ENCODE measurements at regions not wholly inside any gene's neighbourhood (a gene's known extent, or its start where the extent isn't known, plus 50 kb on each side); places are given as distances from the start of the nearest gene placed in this dataset.
A peak's percentile ranks its signal among the peaks of the same experiment; 100 is the strongest.

GRCh38 chr6:77021778-77022177 lies 441.5 kb downstream of the HTR1B start:
- H3K4me3 ChIP-seq (ENCODE audit: low read depth, low read length): peak overlapping the region; percentile 14
- TF ChIP-seq, protein P1, sequence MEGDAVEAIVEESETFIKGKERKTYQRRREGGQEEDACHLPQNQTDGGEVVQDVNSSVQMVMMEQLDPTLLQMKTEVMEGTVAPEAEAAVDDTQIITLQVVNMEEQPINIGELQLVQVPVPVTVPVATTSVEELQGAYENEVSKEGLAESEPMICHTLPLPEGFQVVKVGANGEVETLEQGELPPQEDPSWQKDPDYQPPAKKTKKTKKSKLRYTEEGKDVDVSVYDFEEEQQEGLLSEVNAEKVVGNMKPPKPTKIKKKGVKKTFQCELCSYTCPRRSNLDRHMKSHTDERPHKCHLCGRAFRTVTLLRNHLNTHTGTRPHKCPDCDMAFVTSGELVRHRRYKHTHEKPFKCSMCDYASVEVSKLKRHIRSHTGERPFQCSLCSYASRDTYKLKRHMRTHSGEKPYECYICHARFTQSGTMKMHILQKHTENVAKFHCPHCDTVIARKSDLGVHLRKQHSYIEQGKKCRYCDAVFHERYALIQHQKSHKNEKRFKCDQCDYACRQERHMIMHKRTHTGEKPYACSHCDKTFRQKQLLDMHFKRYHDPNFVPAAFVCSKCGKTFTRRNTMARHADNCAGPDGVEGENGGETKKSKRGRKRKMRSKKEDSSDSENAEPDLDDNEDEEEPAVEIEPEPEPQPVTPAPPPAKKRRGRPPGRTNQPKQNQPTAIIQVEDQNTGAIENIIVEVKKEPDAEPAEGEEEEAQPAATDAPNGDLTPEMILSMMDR (conservative IDR thresholded peaks at IDR 0.05; ENCODE audit: low read depth, low read length): no peak
- DNase-seq (ENCODE audit: low read depth): no peak

- H3K4me3 ChIP-seq (ENCODE audit: low read depth, low read length): no peak overlapping the region
Measured at GRCh38 chr6:77021232-77021631, 442.1 kb downstream of the HTR1B start.

DNA sequence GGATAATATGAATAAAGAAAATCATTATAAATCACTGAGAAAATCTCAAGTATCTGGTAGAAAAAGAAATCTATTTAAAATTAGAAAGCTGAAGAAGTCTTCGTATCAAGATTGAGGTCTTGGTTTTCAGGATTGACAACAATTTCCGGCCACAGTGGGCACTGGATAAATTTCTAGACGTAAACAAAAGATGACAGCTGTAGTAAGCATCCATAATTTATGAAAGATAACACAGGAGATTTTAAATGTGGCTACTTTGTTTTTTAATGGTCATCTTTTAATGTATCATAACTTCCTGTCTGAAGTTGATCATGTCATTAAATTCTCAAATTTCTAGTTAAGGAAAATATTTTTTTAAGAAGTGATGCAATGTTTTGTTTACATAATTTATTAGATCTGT lies 444.2 kb downstream of the HTR1B start:
- TF ChIP-seq, protein P1 (conservative IDR thresholded peaks at IDR 0.05; ENCODE audit: low read depth, low read length): no peak
- DNase-seq (ENCODE audit: low read depth): peak; percentile 27
- H3K4me3 ChIP-seq (ENCODE audit: low read depth, low read length): no peak overlapping the region

More at GRCh38 chr6:77021232-77021631, 442.1 kb downstream of the HTR1B start:
- DNase-seq (ENCODE audit: low read depth): peak; percentile 31
- TF ChIP-seq, protein P1 (conservative IDR thresholded peaks at IDR 0.05; ENCODE audit: low read depth, low read length): no peak

- DNase-seq (ENCODE audit: low read depth): no peak
- TF ChIP-seq, protein P1 (conservative IDR thresholded peaks at IDR 0.05; ENCODE audit: low read depth, low read length): no peak
- no peak overlapping the region for H3K4me3 ChIP-seq (ENCODE audit: low read depth, low read length)
Measured at GRCh38 chr6:77017537-77017936, 445.8 kb downstream of the HTR1B start.

DNA sequence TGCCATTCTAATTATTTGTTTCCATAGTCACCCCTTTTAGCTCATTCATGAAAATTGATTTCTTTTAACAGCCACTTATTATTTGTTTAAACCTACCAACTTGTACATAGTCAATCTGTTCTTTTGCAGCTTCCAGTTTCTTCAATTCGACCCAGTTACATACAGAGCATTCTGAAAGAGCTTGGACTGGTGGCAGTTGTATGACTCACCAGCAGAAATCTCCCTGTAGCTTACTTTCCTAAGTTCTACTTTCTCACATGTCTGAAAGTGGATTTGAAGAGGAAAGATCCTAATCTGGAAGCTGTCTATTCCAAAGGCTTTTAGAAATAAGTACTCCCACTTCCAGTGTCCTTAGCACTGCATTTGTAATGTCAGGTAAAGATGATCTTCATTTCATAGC lies 447.9 kb downstream of the HTR1B start:
- no peak overlapping the region for H3K4me3 ChIP-seq (ENCODE audit: low read depth, low read length)
- TF ChIP-seq, protein P1 (conservative IDR thresholded peaks at IDR 0.05; ENCODE audit: low read depth, low read length): no peak
- peak; percentile 87 for DNase-seq (ENCODE audit: low read depth)

- no peak overlapping the region for H3K4me3 ChIP-seq (ENCODE audit: low read depth, low read length)
- no peak for DNase-seq (ENCODE audit: low read depth)
- TF ChIP-seq, protein P1 (conservative IDR thresholded peaks at IDR 0.05; ENCODE audit: low read depth, low read length): no peak
Measured at GRCh38 chr6:77011929-77012545, 451.3 kb downstream of the HTR1B start.

GRCh38 chr6:77010931-77011542 lies 452.3 kb downstream of the HTR1B start:
- no peak for DNase-seq (ENCODE audit: low read depth)
- TF ChIP-seq, protein P1 (conservative IDR thresholded peaks at IDR 0.05; ENCODE audit: low read depth, low read length): no peak
- no peak overlapping the region for H3K4me3 ChIP-seq (ENCODE audit: low read depth, low read length)
